Gastroesophageal sphincter (tissue), 3 donors: ENCODE measurements at regions not wholly inside any gene's neighbourhood (a gene's known extent, or its start where the extent isn't known, plus 50 kb on each side); places are given as distances from the start of the nearest gene placed in this dataset.

Experiments
- CTCF ChIP-seq, 4 experiments: fragments of 200-600 bp in 2 of 4; fragments of 450-650 bp in 2 of 4; sonication (generic) in 1 of 4; IDR thresholded peaks; one replicate each; pipeline ENCODE4 v1.5.1; 2017 to 2019; ENCODE audit warnings: antibody characterized with exemption in 4 of 4, mild to moderate bottlenecking in 2 of 4, moderate library complexity in 2 of 4
- EP300 ChIP-seq: sonication (generic); formaldehyde crosslinking; IDR thresholded peaks from one replicate; pipeline ENCODE4 v1.6.1; 2017; ENCODE audit warnings: antibody characterized with exemption, mild to moderate bottlenecking
- POLR2A ChIP-seq, 2 donors: fragments of 450-650 bp; IDR thresholded peaks; one replicate each; pipeline ENCODE4 v1.6.1; 2017; ENCODE audit warnings: antibody characterized with exemption in 2 of 2, mild to moderate bottlenecking in 2 of 2, moderate library complexity in 1 of 2
- POLR2AphosphoS5 ChIP-seq: sonication (generic); formaldehyde crosslinking; IDR thresholded peaks from one replicate; pipeline ENCODE4 v1.6.1; 2017; ENCODE audit warnings: antibody characterized with exemption

DNA sequence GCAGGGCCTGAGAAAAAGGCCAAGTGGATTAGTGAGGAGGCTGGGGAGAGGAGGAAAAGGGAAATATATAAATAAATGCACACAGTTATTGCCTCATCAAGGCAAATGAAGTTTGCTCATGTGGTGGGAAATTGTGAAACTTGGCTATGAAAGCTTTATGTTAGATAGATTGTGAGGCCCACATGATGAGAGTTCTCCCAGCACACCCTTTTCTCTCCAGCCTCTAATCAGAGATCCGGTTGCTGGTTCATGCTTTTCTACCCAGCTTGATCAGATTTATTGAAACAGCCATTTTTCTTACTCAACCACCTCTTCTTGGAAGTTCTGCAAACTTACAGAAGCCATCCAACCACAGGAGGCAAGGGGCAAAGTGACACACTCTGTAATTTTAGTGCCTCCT lies 125.8 kb upstream of the KLF4 start:
- TF ChIP-seq CTCF (IDR thresholded peaks at IDR 0.05) = no peak
- no peak for TF ChIP-seq EP300
- TF ChIP-seq POLR2AphosphoS5 = no peak
- TF ChIP-seq POLR2A (IDR thresholded peaks at IDR 0.05) = no peak
